ENCODE measurements at regions not wholly inside any gene's neighbourhood (a gene's known extent, or its start where the extent isn't known, plus 50 kb on each side); places are given as distances from the start of the nearest gene placed in this dataset.

DNA sequence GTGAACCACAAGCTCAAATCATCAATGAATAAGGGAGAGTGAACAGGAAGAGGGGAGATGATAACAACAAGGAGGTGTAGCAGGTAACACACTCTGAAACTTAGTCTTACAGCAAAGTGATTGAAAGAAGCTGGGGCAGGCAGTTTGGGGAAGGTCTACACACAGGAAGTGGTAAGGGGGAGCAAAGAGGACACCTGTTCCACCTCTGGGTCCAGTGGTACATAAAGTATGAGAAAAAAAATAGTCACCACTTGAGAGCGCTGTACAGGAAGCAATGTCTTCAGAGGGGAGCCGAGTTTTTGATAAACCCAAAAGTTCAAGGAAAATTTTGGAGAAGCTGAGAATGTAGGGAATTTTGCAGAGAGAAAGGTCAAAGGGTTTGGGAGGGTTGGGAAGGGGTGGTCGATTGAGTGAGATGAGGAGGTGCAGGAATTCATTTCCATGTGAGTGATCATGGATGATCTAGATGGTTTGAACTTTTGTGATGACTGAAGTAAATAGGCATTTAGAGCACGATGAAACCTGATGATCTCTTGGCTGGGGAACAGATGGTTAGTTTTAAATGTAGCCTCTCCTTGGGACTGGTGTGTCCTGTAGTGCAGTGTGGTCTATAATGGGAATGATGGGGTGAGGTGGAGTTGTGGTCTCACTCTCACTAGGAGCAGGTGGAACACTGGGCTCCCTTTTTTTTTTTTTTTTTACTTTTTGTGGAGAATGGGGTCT, 142.0 kb downstream of the RBMX2 start:
- TF ChIP-seq CTCF (IDR thresholded peaks at IDR 0.05; ENCODE audit: low read depth, low read length, missing input control) (no peak), RAD21 (IDR thresholded peaks at IDR 0.05) (no peak), TAF1 (conservative IDR thresholded peaks at IDR 0.05) (no peak), FOXA1 (IDR thresholded peaks at IDR 0.05) (no peak), ATF3 (IDR thresholded peaks at IDR 0.05) (no peak), JUND (IDR thresholded peaks at IDR 0.05) (no peak), MAX (IDR thresholded peaks at IDR 0.05) (no peak), EGR1 (IDR thresholded peaks at IDR 0.05; ENCODE audit: low read depth in 2 of 2) (no peak), YY1 (IDR thresholded peaks at IDR 0.05) (no peak), GABPA (IDR thresholded peaks at IDR 0.05 in 1 of 2, conservative IDR thresholded peaks at IDR 0.05 in 1 of 2) (no peak)
- TF ChIP-seq, protein P1, sequence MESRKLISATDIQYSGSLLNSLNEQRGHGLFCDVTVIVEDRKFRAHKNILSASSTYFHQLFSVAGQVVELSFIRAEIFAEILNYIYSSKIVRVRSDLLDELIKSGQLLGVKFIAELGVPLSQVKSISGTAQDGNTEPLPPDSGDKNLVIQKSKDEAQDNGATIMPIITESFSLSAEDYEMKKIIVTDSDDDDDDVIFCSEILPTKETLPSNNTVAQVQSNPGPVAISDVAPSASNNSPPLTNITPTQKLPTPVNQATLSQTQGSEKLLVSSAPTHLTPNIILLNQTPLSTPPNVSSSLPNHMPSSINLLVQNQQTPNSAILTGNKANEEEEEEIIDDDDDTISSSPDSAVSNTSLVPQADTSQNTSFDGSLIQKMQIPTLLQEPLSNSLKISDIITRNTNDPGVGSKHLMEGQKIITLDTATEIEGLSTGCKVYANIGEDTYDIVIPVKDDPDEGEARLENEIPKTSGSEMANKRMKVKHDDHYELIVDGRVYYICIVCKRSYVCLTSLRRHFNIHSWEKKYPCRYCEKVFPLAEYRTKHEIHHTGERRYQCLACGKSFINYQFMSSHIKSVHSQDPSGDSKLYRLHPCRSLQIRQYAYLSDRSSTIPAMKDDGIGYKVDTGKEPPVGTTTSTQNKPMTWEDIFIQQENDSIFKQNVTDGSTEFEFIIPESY (IDR thresholded peaks at IDR 0.05) = no peak
